Neutrophil (primary cell): ENCODE measurements at regions not wholly inside any gene's neighbourhood (a gene's known extent, or its start where the extent isn't known, plus 50 kb on each side); places are given as distances from the start of the nearest gene placed in this dataset.
"Not testable (repeated sequence)": the region's sequence is repeated elsewhere in the genome, so short reads cannot be mapped to it uniquely, and the experiment has no call there.

ENCODE experiments used
- H3K27ac ChIP-seq: fragments of 200-600 bp; sonication (generic); 2 replicates; pipeline ENCODE4 v1.5.1; 2016; ENCODE audit warnings: mild to moderate bottlenecking, moderate library complexity
- H3K27me3 ChIP-seq: fragments of 200-600 bp; sonication (generic); 2 replicates; pipeline ENCODE4 v1.6.0; 2016; ENCODE audit warnings: mild to moderate bottlenecking
- H3K36me3 ChIP-seq: fragments of 200-600 bp; sonication (generic); 2 replicates; pipeline ENCODE4 v1.5.1; 2017
- H3K4me1 ChIP-seq, 2 experiments: fragments of 200-600 bp in 1 of 2; sonication (generic) in 1 of 2; 1 replicate in 1 of 2; 2 replicates in 1 of 2; pipeline versions ENCODE4 v1.5.1 to v1.6.1; 2013 to 2016; ENCODE audit warnings: low read depth in 1 of 2, low read length in 1 of 2, mild to moderate bottlenecking in 1 of 2, moderate library complexity in 1 of 2; ENCODE audit not compliant: control insufficient read depth in 1 of 2, insufficient read depth in 1 of 2
- H3K4me3 ChIP-seq, 2 experiments: fragments of 200-600 bp in 1 of 2; sonication (generic) in 1 of 2; 1 replicate in 1 of 2; 2 replicates in 1 of 2; pipeline ENCODE4 v1.5.1; 2013 to 2016; ENCODE audit warnings: low read depth in 1 of 2, low read length in 1 of 2, mild to moderate bottlenecking in 1 of 2, moderate library complexity in 1 of 2
- H3K9me3 ChIP-seq: fragments of 200-600 bp; sonication (generic); 2 replicates; pipeline ENCODE4 v1.5.1; 2016
- TF ChIP-seq, protein P1 (sequence below): fragments of 200-600 bp; sonication (generic); IDR thresholded peaks from 2 replicates; pipeline ENCODE4 v1.5.1; 2016; ENCODE audit warnings: antibody characterized with exemption

GRCh38 chr6:6982663-6983062 lies 125.1 kb upstream of the RREB1 start:
- H3K9me3 ChIP-seq, result no peaks in the 10 kb centered on the region
- peaks cover 18 to 29% of the 10 kb centered on the region in 2 experiments for H3K4me1 ChIP-seq
- H3K36me3 ChIP-seq, result no peaks in the 10 kb centered on the region
- H3K4me3 ChIP-seq, result no peak overlapping the region
- TF ChIP-seq, protein P1, sequence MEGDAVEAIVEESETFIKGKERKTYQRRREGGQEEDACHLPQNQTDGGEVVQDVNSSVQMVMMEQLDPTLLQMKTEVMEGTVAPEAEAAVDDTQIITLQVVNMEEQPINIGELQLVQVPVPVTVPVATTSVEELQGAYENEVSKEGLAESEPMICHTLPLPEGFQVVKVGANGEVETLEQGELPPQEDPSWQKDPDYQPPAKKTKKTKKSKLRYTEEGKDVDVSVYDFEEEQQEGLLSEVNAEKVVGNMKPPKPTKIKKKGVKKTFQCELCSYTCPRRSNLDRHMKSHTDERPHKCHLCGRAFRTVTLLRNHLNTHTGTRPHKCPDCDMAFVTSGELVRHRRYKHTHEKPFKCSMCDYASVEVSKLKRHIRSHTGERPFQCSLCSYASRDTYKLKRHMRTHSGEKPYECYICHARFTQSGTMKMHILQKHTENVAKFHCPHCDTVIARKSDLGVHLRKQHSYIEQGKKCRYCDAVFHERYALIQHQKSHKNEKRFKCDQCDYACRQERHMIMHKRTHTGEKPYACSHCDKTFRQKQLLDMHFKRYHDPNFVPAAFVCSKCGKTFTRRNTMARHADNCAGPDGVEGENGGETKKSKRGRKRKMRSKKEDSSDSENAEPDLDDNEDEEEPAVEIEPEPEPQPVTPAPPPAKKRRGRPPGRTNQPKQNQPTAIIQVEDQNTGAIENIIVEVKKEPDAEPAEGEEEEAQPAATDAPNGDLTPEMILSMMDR, result no peak
- no peak overlapping the region for H3K27ac ChIP-seq
- no peaks in the 10 kb centered on the region for H3K27me3 ChIP-seq

GRCh38 chr6:6984585-6985366 lies 123.0 kb upstream of the RREB1 start:
- H3K9me3 ChIP-seq, result no peaks in the 10 kb centered on the region
- no peak overlapping the region for H3K4me3 ChIP-seq
- H3K36me3 ChIP-seq, result no peaks in the 10 kb centered on the region
- H3K27me3 ChIP-seq, result no peaks in the 10 kb centered on the region
- peaks cover 4 to 13% of the 10 kb centered on the region in 2 experiments for H3K4me1 ChIP-seq
- H3K27ac ChIP-seq, result no peak overlapping the region
- TF ChIP-seq, protein P1, result no peak

DNA sequence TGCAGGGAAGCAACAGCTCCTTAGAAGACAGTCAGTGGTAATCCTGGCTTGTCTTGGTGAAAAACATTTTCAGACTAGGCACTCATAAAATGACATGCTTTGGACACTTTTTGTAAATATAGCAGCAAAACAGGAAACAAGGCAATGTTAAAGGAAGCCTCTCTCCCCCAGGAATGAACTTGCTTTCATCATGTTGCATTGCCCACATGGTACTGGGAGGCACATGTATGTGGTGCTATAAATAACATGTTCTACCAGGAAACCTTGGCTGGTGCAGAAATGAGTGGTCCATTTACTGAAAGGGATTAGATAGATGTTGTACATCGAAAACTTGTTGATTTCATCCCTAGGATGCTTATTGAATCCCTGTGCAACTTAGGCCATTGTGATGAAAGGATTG lies 121.4 kb upstream of the RREB1 start:
- Histone ChIP-seq H3K27me3 (no peaks in the 10 kb centered on the region), H3K27ac (no peak overlapping the region), H3K9me3 (no peaks in the 10 kb centered on the region), H3K4me1 (peaks cover 0 to 7% of the 10 kb centered on the region in 2 experiments), H3K36me3 (no peaks in the 10 kb centered on the region), H3K4me3 (no peak overlapping the region)
- TF ChIP-seq, protein P1, result no peak

DNA sequence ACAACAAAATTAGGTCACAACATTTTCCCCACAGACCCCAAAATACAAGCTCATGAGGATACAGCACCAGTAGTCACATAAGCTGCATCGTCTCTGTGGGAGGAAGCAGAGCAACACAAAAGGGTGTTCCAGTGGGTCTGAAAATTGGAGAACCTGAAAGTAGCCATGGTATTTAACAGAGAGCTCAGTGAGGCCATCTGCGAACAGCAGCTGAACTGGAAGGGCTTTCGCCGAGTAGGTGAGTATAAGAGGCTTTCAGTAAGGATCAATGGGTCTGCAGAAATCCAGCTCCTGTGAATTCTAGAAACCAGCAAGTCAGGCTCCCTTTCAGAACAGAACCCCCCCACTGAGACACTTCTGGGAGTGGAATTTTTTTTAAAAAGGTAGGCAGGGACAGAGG lies 120.0 kb upstream of the RREB1 start:
- Histone ChIP-seq H3K4me1 (peaks cover 0 to 7% of the 10 kb centered on the region in 2 experiments), H3K36me3 (no peaks in the 10 kb centered on the region), H3K9me3 (no peaks in the 10 kb centered on the region), H3K27me3 (no peaks in the 10 kb centered on the region), H3K4me3 (no peak overlapping the region), H3K27ac (no peak overlapping the region)
- TF ChIP-seq, protein P1, result no peak

GRCh38 chr6:6990059-6990458 lies 117.7 kb upstream of the RREB1 start:
- H3K27ac ChIP-seq, H3K4me3 ChIP-seq, H3K9me3 ChIP-seq, H3K27me3 ChIP-seq, H3K36me3 ChIP-seq: not testable (repeated sequence)
- peaks cover 12 to 23% of the 10 kb centered on the region in 2 experiments for H3K4me1 ChIP-seq

DNA sequence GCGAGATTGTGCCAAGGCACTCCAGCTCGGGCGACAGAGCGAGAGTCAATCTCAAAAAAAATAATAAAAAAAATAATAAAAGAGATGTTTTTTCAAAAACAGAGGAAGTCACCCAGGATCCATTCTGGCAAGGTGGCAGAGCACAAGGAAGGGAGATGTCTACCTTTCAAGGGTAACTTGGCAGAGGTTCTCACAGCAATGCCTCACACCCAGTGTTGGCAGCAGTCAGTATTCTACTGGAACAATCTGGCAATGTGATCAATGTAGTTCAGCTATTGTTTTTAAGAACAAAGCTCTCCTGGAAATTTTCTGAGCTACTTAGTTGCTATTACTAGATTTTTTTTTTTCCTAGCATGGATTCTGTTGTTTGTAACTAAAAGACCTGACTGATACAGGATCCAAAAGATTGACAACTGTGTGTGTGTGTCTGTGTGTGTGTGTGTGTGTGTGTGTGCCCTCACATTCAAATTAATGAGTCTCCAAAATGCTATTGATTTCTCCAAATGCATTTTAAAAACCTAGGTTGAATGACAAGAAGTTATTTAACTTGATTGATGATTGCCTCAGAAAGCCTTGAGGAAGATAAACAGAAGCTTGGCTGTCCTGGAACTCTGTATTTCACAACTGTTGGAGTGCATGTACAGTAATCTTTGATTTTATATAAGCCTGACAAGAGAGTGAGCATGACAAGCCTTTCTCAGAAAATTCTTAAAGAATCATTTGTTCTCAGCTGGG lies 114.1 kb upstream of the RREB1 start:
- Histone ChIP-seq H3K27ac (peak overlapping the region; percentile 15), H3K4me1 (peaks cover 28 to 30% of the 10 kb centered on the region in 2 experiments), H3K4me3 (no peak overlapping the region), H3K27me3 (no peaks in the 10 kb centered on the region), H3K36me3 (no peaks in the 10 kb centered on the region), H3K9me3 (no peaks in the 10 kb centered on the region)
- TF ChIP-seq, protein P1, result no peak
